PC-3 (cell line): ENCODE measurements at regions not wholly inside any gene's neighbourhood (a gene's known extent, or its start where the extent isn't known, plus 50 kb on each side); places are given as distances from the start of the nearest gene placed in this dataset.

Source experiments
- EZH2 ChIP-seq: fragments of 300-600 bp; sonication (generic); IDR thresholded peaks from one replicate; pipeline ENCODE4 v1.6.1; 2017; ENCODE audit warnings: antibody characterized with exemption, mild to moderate bottlenecking, low read length; ENCODE audit not compliant: unreplicated experiment
- TF ChIP-seq, protein P1 (sequence below): fragments of 300-600 bp; sonication (generic); conservative IDR thresholded peaks from 2 replicates; pipeline ENCODE4 v1.5.1; 2017; ENCODE audit warnings: antibody characterized with exemption, low read depth, mild to moderate bottlenecking, low read length

DNA sequence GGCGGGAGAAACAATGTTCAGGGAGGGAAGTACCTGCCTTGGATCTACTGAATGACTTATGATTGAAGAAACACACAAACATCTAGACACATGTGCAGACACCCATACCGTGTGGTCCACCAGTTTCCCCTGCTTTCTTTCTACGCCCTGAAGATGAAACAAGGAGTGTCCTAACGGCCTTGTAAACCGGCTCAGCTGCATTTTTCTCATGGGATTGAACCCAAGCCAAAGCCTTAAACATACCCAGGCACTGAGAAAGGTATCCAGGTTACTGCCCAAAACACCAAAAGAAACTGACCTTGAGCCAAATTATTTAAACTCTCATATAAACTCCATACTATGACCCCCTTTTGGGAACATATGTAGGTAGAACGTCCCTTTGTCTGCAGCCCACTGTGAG is 630.0 kb upstream of the RGS18 start:
- TF ChIP-seq, protein P1, sequence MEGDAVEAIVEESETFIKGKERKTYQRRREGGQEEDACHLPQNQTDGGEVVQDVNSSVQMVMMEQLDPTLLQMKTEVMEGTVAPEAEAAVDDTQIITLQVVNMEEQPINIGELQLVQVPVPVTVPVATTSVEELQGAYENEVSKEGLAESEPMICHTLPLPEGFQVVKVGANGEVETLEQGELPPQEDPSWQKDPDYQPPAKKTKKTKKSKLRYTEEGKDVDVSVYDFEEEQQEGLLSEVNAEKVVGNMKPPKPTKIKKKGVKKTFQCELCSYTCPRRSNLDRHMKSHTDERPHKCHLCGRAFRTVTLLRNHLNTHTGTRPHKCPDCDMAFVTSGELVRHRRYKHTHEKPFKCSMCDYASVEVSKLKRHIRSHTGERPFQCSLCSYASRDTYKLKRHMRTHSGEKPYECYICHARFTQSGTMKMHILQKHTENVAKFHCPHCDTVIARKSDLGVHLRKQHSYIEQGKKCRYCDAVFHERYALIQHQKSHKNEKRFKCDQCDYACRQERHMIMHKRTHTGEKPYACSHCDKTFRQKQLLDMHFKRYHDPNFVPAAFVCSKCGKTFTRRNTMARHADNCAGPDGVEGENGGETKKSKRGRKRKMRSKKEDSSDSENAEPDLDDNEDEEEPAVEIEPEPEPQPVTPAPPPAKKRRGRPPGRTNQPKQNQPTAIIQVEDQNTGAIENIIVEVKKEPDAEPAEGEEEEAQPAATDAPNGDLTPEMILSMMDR = no peak
- no peak for TF ChIP-seq EZH2
